ENCODE measurements at regions not wholly inside any gene's neighbourhood (a gene's known extent, or its start where the extent isn't known, plus 50 kb on each side); places are given as distances from the start of the nearest gene placed in this dataset.

DNA sequence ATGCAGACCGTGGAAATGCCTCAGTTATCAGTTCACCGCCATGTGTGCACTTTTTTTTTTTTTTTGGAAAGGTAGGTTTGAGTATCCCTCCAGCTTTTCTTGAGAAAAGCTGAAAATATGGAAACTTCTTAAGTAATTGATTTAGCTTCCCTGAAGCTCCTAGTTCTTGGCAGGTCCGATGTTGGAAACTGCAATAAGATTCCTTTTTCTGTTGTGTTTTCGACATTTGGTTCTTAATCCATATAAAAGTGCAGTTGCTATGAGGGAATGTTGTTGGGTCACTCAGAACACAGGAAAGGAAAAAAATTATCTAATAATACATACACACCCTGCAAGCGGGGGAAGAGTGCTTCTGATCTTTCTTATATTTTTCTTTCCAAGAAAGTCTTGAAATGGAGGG is 665.2 kb downstream of the INHBA start:
- no peaks in the 10 kb centered on the region for H3K9me3 ChIP-seq (ENCODE audit: control insufficient read depth, insufficient read depth, low read length)
- H3K27ac ChIP-seq (ENCODE audit: low read depth, low read length): no peak overlapping the region
- no peak for DNase-seq (ENCODE audit: low read depth in 4 of 6, low spot score in 6 of 6)
- no peak overlapping the region for H3K4me3 ChIP-seq (ENCODE audit: low read depth, low read length)
- WGBS (ENCODE audit: insufficient coverage): no CpG with 5 or more reads among the region's 5 CpGs
- H3K4me1 ChIP-seq (ENCODE audit: control insufficient read depth, insufficient read depth, low read length): no peaks in the 10 kb centered on the region
- H3K36me3 ChIP-seq (ENCODE audit: control insufficient read depth, insufficient read depth, low read length): no peaks in the 10 kb centered on the region
- no peaks in the 10 kb centered on the region for H3K27me3 ChIP-seq (ENCODE audit: control insufficient read depth, insufficient read depth, low read length)

DNA sequence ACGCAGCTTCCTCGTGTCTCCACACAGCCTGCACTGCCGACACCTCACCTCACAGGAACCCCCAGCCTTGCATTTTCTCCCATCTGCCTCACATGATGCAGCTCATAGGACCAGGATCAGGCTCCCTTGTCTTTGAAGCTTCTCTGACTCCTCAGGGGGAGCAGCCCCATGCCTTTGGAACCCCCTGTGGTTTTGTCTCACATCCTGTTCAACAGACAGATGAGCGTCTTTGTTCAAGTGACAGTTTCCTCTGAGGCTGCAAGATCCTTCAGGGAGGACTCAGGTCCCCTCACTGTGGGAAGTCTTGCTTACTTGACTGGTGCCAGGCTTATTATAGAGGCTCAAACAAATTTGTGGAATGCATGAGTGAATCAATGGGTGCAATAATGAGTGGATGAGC is 667.1 kb downstream of the INHBA start:
- Histone ChIP-seq H3K27me3 (ENCODE audit: control insufficient read depth, insufficient read depth, low read length) (no peaks in the 10 kb centered on the region), H3K9me3 (ENCODE audit: control insufficient read depth, insufficient read depth, low read length) (no peaks in the 10 kb centered on the region), H3K4me3 (ENCODE audit: low read depth, low read length) (no peak overlapping the region), H3K36me3 (ENCODE audit: control insufficient read depth, insufficient read depth, low read length) (no peaks in the 10 kb centered on the region), H3K27ac (ENCODE audit: low read depth, low read length) (no peak overlapping the region), H3K4me1 (ENCODE audit: control insufficient read depth, insufficient read depth, low read length) (no peaks in the 10 kb centered on the region)
- WGBS (ENCODE audit: insufficient coverage): 53% methylated on average over 4 of the region's 4 CpGs
- no peak for DNase-seq (ENCODE audit: low read depth in 4 of 6, low spot score in 6 of 6)

DNA sequence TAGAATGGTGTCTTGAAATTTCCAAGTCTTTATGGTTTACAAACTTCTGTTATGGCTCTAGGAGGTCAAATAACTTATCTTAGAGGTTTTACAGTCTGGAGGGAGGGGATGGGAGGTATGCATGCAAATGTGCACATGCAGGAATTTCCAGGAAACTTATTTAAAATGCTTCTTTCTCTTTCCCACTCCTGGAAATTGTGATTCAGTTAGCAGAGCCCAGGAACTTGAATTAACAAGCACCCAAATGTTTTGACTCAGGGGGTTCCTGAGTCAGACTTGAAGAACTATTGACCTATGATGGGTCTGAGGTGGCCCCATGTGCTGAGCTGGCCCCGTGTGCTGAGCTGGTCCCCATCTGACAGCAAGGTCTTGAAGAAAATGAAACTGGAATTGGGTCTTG is 669.4 kb downstream of the INHBA start:
- Histone ChIP-seq H3K27ac (ENCODE audit: low read depth, low read length) (no peak overlapping the region), H3K36me3 (ENCODE audit: control insufficient read depth, insufficient read depth, low read length) (no peaks in the 10 kb centered on the region), H3K4me3 (ENCODE audit: low read depth, low read length) (no peak overlapping the region), H3K27me3 (ENCODE audit: control insufficient read depth, insufficient read depth, low read length) (no peaks in the 10 kb centered on the region), H3K9me3 (ENCODE audit: control insufficient read depth, insufficient read depth, low read length) (no peaks in the 10 kb centered on the region), H3K4me1 (ENCODE audit: control insufficient read depth, insufficient read depth, low read length) (no peaks in the 10 kb centered on the region)
- no peak for DNase-seq (ENCODE audit: low read depth in 4 of 6, low spot score in 6 of 6)
- 100% methylated on average over 1 of the region's 1 CpG for WGBS (ENCODE audit: insufficient coverage)

DNA sequence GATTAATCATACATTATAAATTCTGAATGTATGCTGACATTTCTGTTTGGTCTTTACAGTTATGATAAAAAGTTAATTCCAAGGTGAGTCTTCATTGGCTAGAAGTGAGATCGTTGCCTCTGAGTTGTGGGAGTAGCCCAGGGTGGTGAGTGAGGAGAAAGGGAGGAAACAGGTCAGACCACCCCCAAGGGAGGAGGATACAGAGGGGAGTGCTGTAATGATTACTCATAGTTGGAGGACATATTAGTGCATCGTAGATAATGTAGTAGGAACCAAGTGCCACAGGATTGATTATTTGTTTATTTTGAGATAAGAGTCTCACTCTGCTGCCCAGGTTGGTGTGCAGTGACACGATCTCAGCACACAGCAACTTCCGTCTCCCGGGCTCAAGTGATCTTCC is 672.2 kb downstream of the INHBA start:
- 87% methylated on average over 4 of the region's 5 CpGs for WGBS (ENCODE audit: insufficient coverage)
- Histone ChIP-seq H3K36me3 (ENCODE audit: control insufficient read depth, insufficient read depth, low read length) (no peaks in the 10 kb centered on the region), H3K9me3 (ENCODE audit: control insufficient read depth, insufficient read depth, low read length) (no peaks in the 10 kb centered on the region), H3K4me3 (ENCODE audit: low read depth, low read length) (no peak overlapping the region), H3K27me3 (ENCODE audit: control insufficient read depth, insufficient read depth, low read length) (no peaks in the 10 kb centered on the region), H3K27ac (ENCODE audit: low read depth, low read length) (no peak overlapping the region), H3K4me1 (ENCODE audit: control insufficient read depth, insufficient read depth, low read length) (no peaks in the 10 kb centered on the region)
- no peak for DNase-seq (ENCODE audit: low read depth in 4 of 6, low spot score in 6 of 6)

DNA sequence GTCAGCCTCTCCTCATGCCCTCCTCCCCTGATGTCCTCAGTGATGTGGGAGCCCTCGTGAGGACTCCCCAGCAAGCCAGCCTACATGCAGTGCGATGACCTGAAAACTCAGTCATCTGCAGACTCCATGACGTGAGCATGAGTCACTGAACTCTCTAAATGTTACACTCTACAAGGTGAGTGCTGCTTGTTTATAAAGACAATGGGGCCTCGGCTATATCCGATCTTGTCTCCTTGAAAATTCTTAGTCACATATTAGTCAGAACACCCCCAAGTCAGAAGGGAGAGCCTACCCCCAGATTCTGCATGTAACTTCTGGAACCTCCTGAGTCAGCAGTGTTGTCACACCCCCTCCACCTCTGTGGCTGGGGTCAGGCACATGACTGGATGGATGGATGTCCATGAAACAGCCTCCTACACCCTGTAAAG is 673.8 kb downstream of the INHBA start:
- Histone ChIP-seq H3K27ac (ENCODE audit: low read depth, low read length) (no peak overlapping the region), H3K4me3 (ENCODE audit: low read depth, low read length) (no peak overlapping the region), H3K36me3 (ENCODE audit: control insufficient read depth, insufficient read depth, low read length) (no peaks in the 10 kb centered on the region), H3K9me3 (ENCODE audit: control insufficient read depth, insufficient read depth, low read length) (no peaks in the 10 kb centered on the region), H3K4me1 (ENCODE audit: control insufficient read depth, insufficient read depth, low read length) (no peaks in the 10 kb centered on the region), H3K27me3 (ENCODE audit: control insufficient read depth, insufficient read depth, low read length) (no peaks in the 10 kb centered on the region)
- 77% methylated on average over 3 of the region's 5 CpGs for WGBS (ENCODE audit: insufficient coverage)
- no peak for DNase-seq (ENCODE audit: low read depth in 4 of 6, low spot score in 6 of 6)

DNA sequence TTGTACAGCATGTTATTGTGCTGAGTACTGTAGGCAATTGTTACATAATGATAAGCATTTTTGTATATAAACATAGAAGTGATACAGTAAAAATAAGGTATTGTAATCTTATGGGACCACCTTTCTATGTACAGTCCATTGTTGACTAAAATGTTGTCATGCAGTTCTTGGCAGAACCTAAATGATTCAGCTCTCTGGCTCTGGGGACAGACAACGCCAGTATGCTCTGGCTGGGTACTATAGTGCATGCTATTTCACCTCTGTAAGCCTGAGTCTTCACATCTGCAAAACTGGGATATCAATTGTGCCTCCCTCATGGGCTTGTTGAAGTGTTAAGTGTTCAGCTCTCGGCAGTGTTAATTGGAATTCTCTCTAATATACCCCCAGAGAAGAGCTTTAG is 674.3 kb downstream of the INHBA start:
- no peak overlapping the region for H3K4me3 ChIP-seq (ENCODE audit: low read depth, low read length)
- peak in 1 of 6 donors; percentile 79 for DNase-seq (ENCODE audit: low read depth in 4 of 6, low spot score in 6 of 6)
- H3K4me1 ChIP-seq (ENCODE audit: control insufficient read depth, insufficient read depth, low read length): no peaks in the 10 kb centered on the region
- WGBS (ENCODE audit: insufficient coverage): 67% methylated on average over 1 of the region's 2 CpGs
- no peaks in the 10 kb centered on the region for H3K36me3 ChIP-seq (ENCODE audit: control insufficient read depth, insufficient read depth, low read length)
- no peaks in the 10 kb centered on the region for H3K9me3 ChIP-seq (ENCODE audit: control insufficient read depth, insufficient read depth, low read length)
- no peaks in the 10 kb centered on the region for H3K27me3 ChIP-seq (ENCODE audit: control insufficient read depth, insufficient read depth, low read length)
- H3K27ac ChIP-seq (ENCODE audit: low read depth, low read length): no peak overlapping the region

DNA sequence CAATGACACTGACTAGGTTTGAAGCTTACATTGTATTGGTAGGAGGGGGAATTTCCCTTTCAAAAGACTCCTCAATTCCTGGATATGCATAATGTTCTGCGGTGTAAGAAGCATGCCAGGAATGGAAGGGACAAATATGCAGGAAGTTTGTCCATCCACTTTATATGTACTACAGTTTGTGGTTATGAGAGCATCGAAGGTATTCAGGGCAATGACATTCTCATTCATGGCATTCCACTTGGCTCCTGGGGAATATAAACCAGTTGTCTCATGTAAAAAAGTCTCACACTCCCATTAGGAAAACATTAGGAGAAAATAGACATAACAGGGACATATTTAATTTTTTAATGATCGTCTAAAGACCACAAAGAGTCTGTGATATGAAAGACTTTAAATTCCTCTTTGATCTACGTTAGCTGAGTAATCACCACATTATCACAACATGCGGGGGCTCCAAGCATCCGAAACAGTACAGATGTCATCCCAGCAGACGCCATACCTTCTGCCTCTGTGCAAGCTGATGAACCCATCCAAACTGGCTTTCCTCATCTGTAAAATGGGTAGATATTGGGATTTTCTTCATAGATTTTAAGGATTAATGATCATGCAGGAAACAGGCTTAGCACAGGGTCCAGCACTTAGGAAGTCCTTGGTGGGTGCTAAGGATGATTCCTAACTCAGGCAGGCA is 675.3 kb downstream of the INHBA start:
- Histone ChIP-seq H3K36me3 (ENCODE audit: control insufficient read depth, insufficient read depth, low read length) (no peaks in the 10 kb centered on the region), H3K9me3 (ENCODE audit: control insufficient read depth, insufficient read depth, low read length) (no peaks in the 10 kb centered on the region), H3K4me3 (ENCODE audit: low read depth, low read length) (no peak overlapping the region), H3K27me3 (ENCODE audit: control insufficient read depth, insufficient read depth, low read length) (no peaks in the 10 kb centered on the region), H3K27ac (ENCODE audit: low read depth, low read length) (no peak overlapping the region), H3K4me1 (ENCODE audit: control insufficient read depth, insufficient read depth, low read length) (no peaks in the 10 kb centered on the region)
- WGBS (ENCODE audit: insufficient coverage): no CpG with 5 or more reads among the region's 7 CpGs
- no peak for DNase-seq (ENCODE audit: low read depth in 4 of 6, low spot score in 6 of 6)

DNA sequence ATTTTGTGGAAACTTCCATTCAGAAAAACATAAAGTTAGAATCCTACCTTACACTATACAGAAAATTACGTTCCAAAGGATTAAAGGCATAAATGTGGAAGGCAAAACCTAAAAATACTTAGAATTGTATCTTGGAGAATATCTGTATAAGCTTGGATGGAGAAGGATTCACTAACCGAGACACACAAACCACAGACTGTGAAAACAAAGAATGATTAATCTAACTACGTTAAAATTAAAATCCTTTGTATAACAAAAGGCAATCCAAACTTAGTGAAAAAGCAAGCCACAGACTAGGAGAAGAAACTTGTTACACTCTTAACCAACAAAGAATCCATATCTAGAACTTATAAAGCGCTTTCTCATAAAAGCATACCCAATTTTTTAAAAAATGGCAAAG is 678.8 kb downstream of the INHBA start:
- Histone ChIP-seq H3K36me3 (ENCODE audit: control insufficient read depth, insufficient read depth, low read length) (no peaks in the 10 kb centered on the region), H3K9me3 (ENCODE audit: control insufficient read depth, insufficient read depth, low read length) (no peaks in the 10 kb centered on the region), H3K4me3 (ENCODE audit: low read depth, low read length) (no peak overlapping the region), H3K27me3 (ENCODE audit: control insufficient read depth, insufficient read depth, low read length) (no peaks in the 10 kb centered on the region), H3K27ac (ENCODE audit: low read depth, low read length) (no peak overlapping the region), H3K4me1 (ENCODE audit: control insufficient read depth, insufficient read depth, low read length) (no peaks in the 10 kb centered on the region)
- WGBS (ENCODE audit: insufficient coverage): 80% methylated on average over 1 of the region's 4 CpGs
- DNase-seq (ENCODE audit: low read depth in 4 of 6, low spot score in 6 of 6): no peak

DNA sequence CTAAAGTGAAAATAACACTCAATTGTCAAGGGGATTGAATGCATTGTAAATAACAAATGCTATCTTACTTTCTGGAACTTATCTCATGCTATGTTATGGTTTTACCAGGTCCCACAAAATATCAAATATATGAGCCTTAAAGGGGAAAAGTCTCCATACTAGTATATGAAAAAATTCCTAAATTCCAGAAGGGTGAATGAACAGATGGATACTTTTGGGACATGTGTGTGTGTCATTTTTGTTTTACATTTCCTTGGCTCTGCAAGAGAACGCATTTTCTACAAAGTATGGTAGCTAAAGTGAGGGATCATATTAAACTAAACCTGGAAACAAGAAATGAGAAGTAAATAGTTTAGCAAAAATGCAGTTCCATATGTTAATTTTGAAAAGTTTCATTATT is 682.8 kb downstream of the INHBA start:
- Histone ChIP-seq H3K27me3 (ENCODE audit: control insufficient read depth, insufficient read depth, low read length) (no peaks in the 10 kb centered on the region), H3K9me3 (ENCODE audit: control insufficient read depth, insufficient read depth, low read length) (no peaks in the 10 kb centered on the region), H3K27ac (ENCODE audit: low read depth, low read length) (no peak overlapping the region), H3K4me3 (ENCODE audit: low read depth, low read length) (no peak overlapping the region), H3K4me1 (ENCODE audit: control insufficient read depth, insufficient read depth, low read length) (no peaks in the 10 kb centered on the region), H3K36me3 (ENCODE audit: control insufficient read depth, insufficient read depth, low read length) (no peaks in the 10 kb centered on the region)
- DNase-seq (ENCODE audit: low read depth in 4 of 6, low spot score in 6 of 6): peak in 1 of 6 donors; percentile 51
- WGBS (ENCODE audit: insufficient coverage): no CpG with 5 or more reads among the region's 1 CpG

DNA sequence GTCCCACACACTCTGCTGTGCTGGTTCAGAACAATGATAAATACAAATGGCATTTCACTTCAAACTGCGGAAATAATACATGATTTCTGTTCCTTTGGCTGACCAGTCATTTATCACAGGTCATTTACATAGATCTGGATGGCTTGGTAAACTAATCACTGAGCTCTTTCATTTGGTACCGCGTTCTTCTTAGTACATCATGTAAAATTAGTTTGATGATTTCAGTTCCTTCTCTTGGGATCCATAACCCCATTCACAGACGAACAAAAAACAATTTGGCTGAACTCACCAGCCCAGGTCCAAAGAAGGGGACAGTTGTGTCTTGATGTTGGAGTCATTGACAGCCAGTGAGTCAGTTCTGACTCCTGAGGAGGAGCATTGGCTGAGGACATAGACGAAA is 689.8 kb downstream of the INHBA start:
- 87% methylated on average over 1 of the region's 5 CpGs for WGBS (ENCODE audit: insufficient coverage)
- Histone ChIP-seq H3K4me3 (ENCODE audit: low read depth, low read length) (no peak overlapping the region), H3K27me3 (ENCODE audit: control insufficient read depth, insufficient read depth, low read length) (no peaks in the 10 kb centered on the region), H3K36me3 (ENCODE audit: control insufficient read depth, insufficient read depth, low read length) (no peaks in the 10 kb centered on the region), H3K4me1 (ENCODE audit: control insufficient read depth, insufficient read depth, low read length) (peaks cover 6% of the 10 kb centered on the region), H3K27ac (ENCODE audit: low read depth, low read length) (no peak overlapping the region), H3K9me3 (ENCODE audit: control insufficient read depth, insufficient read depth, low read length) (no peaks in the 10 kb centered on the region)
- DNase-seq (ENCODE audit: low read depth in 4 of 6, low spot score in 6 of 6): no peak
